ENCODE measurements at regions not wholly inside any gene's neighbourhood (a gene's known extent, or its start where the extent isn't known, plus 50 kb on each side); places are given as distances from the start of the nearest gene placed in this dataset.

DNA sequence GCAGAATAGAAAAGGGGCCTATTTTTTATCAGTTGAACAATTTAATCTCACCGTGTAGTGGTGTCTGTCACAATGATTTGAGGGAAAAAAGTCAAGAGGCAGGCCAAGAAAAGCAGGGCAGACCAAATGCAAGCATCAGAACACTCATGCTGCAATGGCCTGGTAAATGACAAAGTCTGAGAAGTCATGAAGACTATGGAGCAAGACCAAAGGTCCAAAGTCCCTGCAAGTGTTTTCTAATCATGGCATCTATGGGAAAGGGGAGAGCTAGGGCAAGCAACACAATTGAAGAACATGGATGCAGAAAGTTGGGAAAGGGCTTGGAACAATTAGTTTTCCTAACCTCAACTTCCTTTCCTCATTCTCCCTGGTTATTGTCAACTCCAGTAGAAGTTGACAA is 147.7 kb upstream of the TLL1 start:
- TF ChIP-seq, protein P1, sequence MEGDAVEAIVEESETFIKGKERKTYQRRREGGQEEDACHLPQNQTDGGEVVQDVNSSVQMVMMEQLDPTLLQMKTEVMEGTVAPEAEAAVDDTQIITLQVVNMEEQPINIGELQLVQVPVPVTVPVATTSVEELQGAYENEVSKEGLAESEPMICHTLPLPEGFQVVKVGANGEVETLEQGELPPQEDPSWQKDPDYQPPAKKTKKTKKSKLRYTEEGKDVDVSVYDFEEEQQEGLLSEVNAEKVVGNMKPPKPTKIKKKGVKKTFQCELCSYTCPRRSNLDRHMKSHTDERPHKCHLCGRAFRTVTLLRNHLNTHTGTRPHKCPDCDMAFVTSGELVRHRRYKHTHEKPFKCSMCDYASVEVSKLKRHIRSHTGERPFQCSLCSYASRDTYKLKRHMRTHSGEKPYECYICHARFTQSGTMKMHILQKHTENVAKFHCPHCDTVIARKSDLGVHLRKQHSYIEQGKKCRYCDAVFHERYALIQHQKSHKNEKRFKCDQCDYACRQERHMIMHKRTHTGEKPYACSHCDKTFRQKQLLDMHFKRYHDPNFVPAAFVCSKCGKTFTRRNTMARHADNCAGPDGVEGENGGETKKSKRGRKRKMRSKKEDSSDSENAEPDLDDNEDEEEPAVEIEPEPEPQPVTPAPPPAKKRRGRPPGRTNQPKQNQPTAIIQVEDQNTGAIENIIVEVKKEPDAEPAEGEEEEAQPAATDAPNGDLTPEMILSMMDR (IDR thresholded peaks at IDR 0.05), result no peak
- TF ChIP-seq ZFX (IDR thresholded peaks at IDR 0.05; ENCODE audit: borderline replicate concordance), result no peak
